ENCODE measurements at regions not wholly inside any gene's neighbourhood (a gene's known extent, or its start where the extent isn't known, plus 50 kb on each side); places are given as distances from the start of the nearest gene placed in this dataset.

DNA sequence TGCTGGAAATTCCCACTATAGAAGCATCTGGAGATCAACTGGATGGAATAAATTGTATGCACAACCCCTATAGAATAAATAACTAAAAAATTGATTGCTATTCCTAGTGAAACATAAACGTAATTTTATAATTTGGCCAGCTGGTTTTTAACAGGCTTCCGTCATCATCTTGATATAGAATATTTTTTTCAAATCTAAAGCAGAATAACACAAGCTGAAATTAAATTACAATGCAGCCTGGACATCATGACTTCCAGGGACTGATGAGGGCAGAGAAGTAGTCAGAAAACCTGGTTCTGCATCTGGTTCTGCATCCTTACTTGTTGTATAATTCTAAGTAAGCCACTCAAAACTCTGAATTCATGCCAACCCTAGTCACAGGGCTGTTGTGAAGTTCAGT is 146.1 kb downstream of the MEX3B start:
- no peaks in the 10 kb centered on the region for H3K4me1 Mint-ChIP-seq
- H4K20me1 ChIP-seq (replicated peaks; ENCODE audit: insufficient read depth): no peaks in the 10 kb centered on the region
- no peak for ATAC-seq

DNA sequence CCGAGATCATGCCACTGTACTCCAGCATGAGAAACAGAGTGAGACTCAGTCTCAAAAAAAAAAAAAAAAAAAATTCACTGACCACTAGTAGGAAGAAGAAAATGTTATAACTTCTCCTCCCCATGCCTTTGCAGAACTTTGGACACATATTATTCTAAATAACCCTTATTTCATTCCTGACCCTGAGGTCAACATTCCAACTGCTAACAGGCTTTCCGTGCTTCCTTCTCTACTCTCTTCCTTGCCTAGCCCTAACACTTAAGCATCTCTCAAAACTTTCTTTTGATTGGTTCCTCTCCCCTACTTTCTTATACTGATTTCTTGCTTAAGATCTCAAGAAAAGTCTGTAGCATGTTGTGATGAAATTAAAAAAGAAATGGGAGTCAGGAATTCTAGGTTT is 146.8 kb downstream of the MEX3B start:
- H3K27ac Mint-ChIP-seq: no peak overlapping the region
- H3K27me3 Mint-ChIP-seq (ENCODE audit: insufficient read depth, low read depth, poor library complexity): no peaks in the 10 kb centered on the region
- Histone ChIP-seq H3K27ac (ENCODE audit: low read depth) (no peak overlapping the region), H3K4me1 (ENCODE audit: insufficient read depth) (no peaks in the 10 kb centered on the region), H3K27me3 (ENCODE audit: insufficient read depth) (no peaks in the 10 kb centered on the region), H2AFZ (no peak overlapping the region), H3K4me3 (no peak overlapping the region), H3K9me2 (ENCODE audit: insufficient read depth) (no peaks in the 10 kb centered on the region), H3K79me2 (replicated peaks; ENCODE audit: insufficient read depth) (no peaks in the 10 kb centered on the region), H3K4me2 (no peak overlapping the region), H3K36me3 (ENCODE audit: insufficient read depth) (no peaks in the 10 kb centered on the region), H3F3A (replicated peaks; ENCODE audit: low read depth) (no peaks in the 10 kb centered on the region), H4K20me1 (replicated peaks; ENCODE audit: insufficient read depth) (no peaks in the 10 kb centered on the region)
- no peak overlapping the region for H3K4me3 Mint-ChIP-seq
- 0 out of 3 replicates have a peak, but pooled peaks cover under 1% of the 10 kb centered on the region for H3K4me1 Mint-ChIP-seq
- H3K36me3 Mint-ChIP-seq (ENCODE audit: low read depth): no peaks in the 10 kb centered on the region
- ATAC-seq: no peak
- no peak for DNase-seq (ENCODE audit: low spot score)
- no peak for TF ChIP-seq CREB1 (CRISPR knock-in tag; IDR thresholded peaks at IDR 0.05; ENCODE audit: low read depth)
- no peak for TF ChIP-seq STAT1 (IDR thresholded peaks at IDR 0.05; ENCODE audit: unreplicated experiment)
- TF ChIP-seq POLR2AphosphoS5 (IDR thresholded peaks at IDR 0.05; ENCODE audit: low read depth): no peak
- TF ChIP-seq, protein P1, sequence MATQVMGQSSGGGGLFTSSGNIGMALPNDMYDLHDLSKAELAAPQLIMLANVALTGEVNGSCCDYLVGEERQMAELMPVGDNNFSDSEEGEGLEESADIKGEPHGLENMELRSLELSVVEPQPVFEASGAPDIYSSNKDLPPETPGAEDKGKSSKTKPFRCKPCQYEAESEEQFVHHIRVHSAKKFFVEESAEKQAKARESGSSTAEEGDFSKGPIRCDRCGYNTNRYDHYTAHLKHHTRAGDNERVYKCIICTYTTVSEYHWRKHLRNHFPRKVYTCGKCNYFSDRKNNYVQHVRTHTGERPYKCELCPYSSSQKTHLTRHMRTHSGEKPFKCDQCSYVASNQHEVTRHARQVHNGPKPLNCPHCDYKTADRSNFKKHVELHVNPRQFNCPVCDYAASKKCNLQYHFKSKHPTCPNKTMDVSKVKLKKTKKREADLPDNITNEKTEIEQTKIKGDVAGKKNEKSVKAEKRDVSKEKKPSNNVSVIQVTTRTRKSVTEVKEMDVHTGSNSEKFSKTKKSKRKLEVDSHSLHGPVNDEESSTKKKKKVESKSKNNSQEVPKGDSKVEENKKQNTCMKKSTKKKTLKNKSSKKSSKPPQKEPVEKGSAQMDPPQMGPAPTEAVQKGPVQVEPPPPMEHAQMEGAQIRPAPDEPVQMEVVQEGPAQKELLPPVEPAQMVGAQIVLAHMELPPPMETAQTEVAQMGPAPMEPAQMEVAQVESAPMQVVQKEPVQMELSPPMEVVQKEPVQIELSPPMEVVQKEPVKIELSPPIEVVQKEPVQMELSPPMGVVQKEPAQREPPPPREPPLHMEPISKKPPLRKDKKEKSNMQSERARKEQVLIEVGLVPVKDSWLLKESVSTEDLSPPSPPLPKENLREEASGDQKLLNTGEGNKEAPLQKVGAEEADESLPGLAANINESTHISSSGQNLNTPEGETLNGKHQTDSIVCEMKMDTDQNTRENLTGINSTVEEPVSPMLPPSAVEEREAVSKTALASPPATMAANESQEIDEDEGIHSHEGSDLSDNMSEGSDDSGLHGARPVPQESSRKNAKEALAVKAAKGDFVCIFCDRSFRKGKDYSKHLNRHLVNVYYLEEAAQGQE (IDR thresholded peaks at IDR 0.05; ENCODE audit: unreplicated experiment): no peak
- no peak for TF ChIP-seq NANOG (IDR thresholded peaks at IDR 0.05; ENCODE audit: borderline replicate concordance)
- no peak for TF ChIP-seq ZNF114 (CRISPR knock-in tag; IDR thresholded peaks at IDR 0.05)
- TF ChIP-seq EZH2phosphoT487 (IDR thresholded peaks at IDR 0.05; ENCODE audit: unreplicated experiment): no peak
- H3K9me3 Mint-ChIP-seq: no peaks in the 10 kb centered on the region

More for the DNA sequence above, 146.1 kb downstream of the MEX3B start:
- no peak for DNase-seq (ENCODE audit: low spot score)
- no peaks in the 10 kb centered on the region for H3K27me3 Mint-ChIP-seq (ENCODE audit: insufficient read depth, low read depth, poor library complexity)
- H3K4me1 ChIP-seq (ENCODE audit: insufficient read depth): no peaks in the 10 kb centered on the region
- no peaks in the 10 kb centered on the region for H3K9me3 Mint-ChIP-seq
- H3K27me3 ChIP-seq (ENCODE audit: insufficient read depth): no peaks in the 10 kb centered on the region
- H3K4me3 Mint-ChIP-seq: no peak overlapping the region
- no peak overlapping the region for H3K4me3 ChIP-seq
- H3K27ac Mint-ChIP-seq: no peak overlapping the region
- no peaks in the 10 kb centered on the region for H3K79me2 ChIP-seq (replicated peaks; ENCODE audit: insufficient read depth)
- no peak overlapping the region for H2AFZ ChIP-seq
- TF ChIP-seq, protein P1 (IDR thresholded peaks at IDR 0.05; ENCODE audit: unreplicated experiment): no peak
- TF ChIP-seq, protein P2, sequence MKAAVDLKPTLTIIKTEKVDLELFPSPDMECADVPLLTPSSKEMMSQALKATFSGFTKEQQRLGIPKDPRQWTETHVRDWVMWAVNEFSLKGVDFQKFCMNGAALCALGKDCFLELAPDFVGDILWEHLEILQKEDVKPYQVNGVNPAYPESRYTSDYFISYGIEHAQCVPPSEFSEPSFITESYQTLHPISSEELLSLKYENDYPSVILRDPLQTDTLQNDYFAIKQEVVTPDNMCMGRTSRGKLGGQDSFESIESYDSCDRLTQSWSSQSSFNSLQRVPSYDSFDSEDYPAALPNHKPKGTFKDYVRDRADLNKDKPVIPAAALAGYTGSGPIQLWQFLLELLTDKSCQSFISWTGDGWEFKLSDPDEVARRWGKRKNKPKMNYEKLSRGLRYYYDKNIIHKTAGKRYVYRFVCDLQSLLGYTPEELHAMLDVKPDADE (IDR thresholded peaks at IDR 0.05): no peak
- no peaks in the 10 kb centered on the region for H3K9me2 ChIP-seq (ENCODE audit: insufficient read depth)
- H3F3A ChIP-seq (replicated peaks; ENCODE audit: low read depth): no peaks in the 10 kb centered on the region
- H3K36me3 Mint-ChIP-seq (ENCODE audit: low read depth): no peaks in the 10 kb centered on the region
- H3K4me2 ChIP-seq: no peak overlapping the region
- no peaks in the 10 kb centered on the region for H3K36me3 ChIP-seq (ENCODE audit: insufficient read depth)
- no peak overlapping the region for H3K27ac ChIP-seq (ENCODE audit: low read depth)

All from GM23338 (cell line).